Body of pancreas (tissue), 4 donors: ENCODE measurements at regions not wholly inside any gene's neighbourhood (a gene's known extent, or its start where the extent isn't known, plus 50 kb on each side); places are given as distances from the start of the nearest gene placed in this dataset.

ENCODE experiments used
- ATAC-seq: fragments of 150-250 bp; one replicate; pipeline ENCODE4 v1.9.1; 2016
- DNase-seq, 4 donors: peaks; one replicate each; pipeline ENCODE4 v3.0.0-alpha.2; 2019
- H3K27ac ChIP-seq, 4 donors: fragments of 200-600 bp; sonication (generic); 1 replicate in 3 of 4; 2 replicates in 1 of 4; pipeline versions ENCODE4 v1.5.1 to v1.6.1; 2016 to 2019; ENCODE audit warnings: mild to moderate bottlenecking in 1 of 4, mixed read lengths in 1 of 4, moderate library complexity in 1 of 4
- H3K27me3 ChIP-seq, 2 donors: fragments of 200-600 bp; sonication (generic); one replicate each; pipeline ENCODE4 v1.6.0; 2016; ENCODE audit warnings: mild to moderate bottlenecking in 1 of 2
- H3K36me3 ChIP-seq, 2 donors: fragments of 200-600 bp; sonication (generic); replicated peaks in 1 of 2; 2 replicates each; pipeline ENCODE4 v1.5.1; 2016; ENCODE audit warnings: low read depth in 2 of 2; ENCODE audit not compliant: insufficient read depth in 1 of 2
- H3K4me1 ChIP-seq: fragments of 200-600 bp; sonication (generic); one replicate; pipeline ENCODE4 v1.6.0; 2016
- H3K4me3 ChIP-seq, 2 donors: fragments of 200-600 bp; sonication (generic); 1 replicate in 1 of 2; 2 replicates in 1 of 2; pipeline ENCODE4 v1.5.1; 2016 to 2019
- H3K9me3 ChIP-seq, 3 donors: fragments of 200-600 bp; sonication (generic); 1 replicate in 2 of 3; 2 replicates in 1 of 3; pipeline ENCODE4 v1.5.1; 2016
- CTCF ChIP-seq, 7 experiments: fragments of 450-650 bp in 4 of 7; fragments of 200-600 bp in 3 of 7; sonication (generic) in 3 of 7; IDR thresholded peaks; one replicate each; pipeline ENCODE4 v1.5.1; 2016 to 2019; ENCODE audit warnings: antibody characterized with exemption in 7 of 7
- POLR2A ChIP-seq, 3 donors: fragments of 450-650 bp; IDR thresholded peaks; one replicate each; pipeline ENCODE4 v1.6.1; 2016; ENCODE audit warnings: antibody characterized with exemption in 3 of 3, mild to moderate bottlenecking in 2 of 3
- WGBS, 2 donors: methylation state at CpG; one replicate each; pipeline ENCODE4 v1.1.5; 2017; 5-methylcytosine and 5-hydroxymethylcytosine counted together
- intact Hi-C: fragments of 100-400 bp; cut with DNase I; formaldehyde crosslinking; loops from one replicate; pipeline ENCODE4 v1.15.1; 2023

- 81 to 87% methylated on average over 6 of the region's 6 CpGs for WGBS, 2 donors
- H3K27ac ChIP-seq = no peak overlapping the region
- no peak for DNase-seq
- H3K4me1 ChIP-seq = no peaks in the 10 kb centered on the region
- no peak overlapping the region for H3K4me3 ChIP-seq
- TF ChIP-seq POLR2A (IDR thresholded peaks at IDR 0.05) (no peak), CTCF (IDR thresholded peaks at IDR 0.05) (no peak)
- no peak for ATAC-seq
- no peaks in the 10 kb centered on the region for H3K36me3 ChIP-seq
- intact Hi-C loops = no loop called here
- H3K9me3 ChIP-seq = no peaks in the 10 kb centered on the region
- H3K27me3 ChIP-seq = no peaks in the 10 kb centered on the region
These were observed 64.1 kb upstream of the HIF1A start for GRCh38 chr14:61631045-61631687.

GRCh38 chr14:61632401-61632800 lies 62.9 kb upstream of the HIF1A start:
- no peaks in the 10 kb centered on the region for H3K36me3 ChIP-seq
- H3K27me3 ChIP-seq = no peaks in the 10 kb centered on the region
- 70 to 76% methylated on average over 3 of the region's 3 CpGs for WGBS, 2 donors
- no peak overlapping the region for H3K4me3 ChIP-seq
- no peaks in the 10 kb centered on the region for H3K4me1 ChIP-seq
- no peak for TF ChIP-seq CTCF (IDR thresholded peaks at IDR 0.05)
- no peak for TF ChIP-seq POLR2A (IDR thresholded peaks at IDR 0.05)
- intact Hi-C loops = no loop called here
- no peak overlapping the region for H3K27ac ChIP-seq
- no peaks in the 10 kb centered on the region for H3K9me3 ChIP-seq
- no peak for ATAC-seq
- no peak for DNase-seq

- Histone ChIP-seq H3K4me1 (no peaks in the 10 kb centered on the region), H3K27me3 (no peaks in the 10 kb centered on the region), H3K9me3 (no peaks in the 10 kb centered on the region), H3K36me3 (no peaks in the 10 kb centered on the region), H3K4me3 (no peak overlapping the region), H3K27ac (no peak overlapping the region)
- intact Hi-C loops = no loop called here
- DNase-seq (no peak), ATAC-seq (no peak)
- no peak for TF ChIP-seq POLR2A (IDR thresholded peaks at IDR 0.05)
- TF ChIP-seq CTCF (IDR thresholded peaks at IDR 0.05) = no peak
- 90 to 93% methylated on average over 1 of the region's 1 CpG for WGBS, 2 donors
These were observed 62.5 kb upstream of the HIF1A start for GRCh38 chr14:61632807-61633206.

GRCh38 chr14:61636291-61636690 lies 59.0 kb upstream of the HIF1A start:
- intact Hi-C loops = no loop called here
- Histone ChIP-seq H3K4me3 (no peak overlapping the region), H3K9me3 (no peaks in the 10 kb centered on the region), H3K36me3 (no peaks in the 10 kb centered on the region), H3K4me1 (no peaks in the 10 kb centered on the region), H3K27ac (no peak overlapping the region), H3K27me3 (no peaks in the 10 kb centered on the region)
- TF ChIP-seq POLR2A (IDR thresholded peaks at IDR 0.05) = no peak
- WGBS, 2 donors = 93 to 97% methylated on average over 1 of the region's 1 CpG
- ATAC-seq = no peak
- no peak for DNase-seq

GRCh38 chr14:61636779-61637178 lies 58.5 kb upstream of the HIF1A start:
- Histone ChIP-seq H3K36me3 (no peaks in the 10 kb centered on the region), H3K27me3 (no peaks in the 10 kb centered on the region), H3K4me1 (no peaks in the 10 kb centered on the region), H3K27ac (no peak overlapping the region), H3K9me3 (no peaks in the 10 kb centered on the region), H3K4me3 (no peak overlapping the region)
- no peak for ATAC-seq
- no peak for TF ChIP-seq CTCF (IDR thresholded peaks at IDR 0.05)
- no peak for TF ChIP-seq POLR2A (IDR thresholded peaks at IDR 0.05)
- WGBS, 2 donors = 85 to 92% methylated on average over 3 of the region's 3 CpGs
- DNase-seq = no peak
- intact Hi-C loops = no loop called here
